Stimulated activated memory B cell treated with anti-CD40 and anti-IgM and Interleukin-4, amounts not matched to agents 10 μg/mL and 1 μg/mL and 100 μg/mL, for 72 hours (primary cell): ENCODE measurements at regions not wholly inside any gene's neighbourhood (a gene's known extent, or its start where the extent isn't known, plus 50 kb on each side); places are given as distances from the start of the nearest gene placed in this dataset.

Experiments used
- ATAC-seq: fragments of 150-1000 bp; cut with Tn5 transposase; 2 replicates; pipeline ENCODE4 v1.10.0; 2021
- H3K27ac Mint-ChIP-seq: one replicate; pipeline ENCODE4 v1.8.0; 2022; ENCODE audit warnings: mild to moderate bottlenecking, mixed read lengths
- H3K27me3 Mint-ChIP-seq: one replicate; pipeline ENCODE4 v1.8.0; 2022; ENCODE audit warnings: mixed read lengths
- H3K36me3 Mint-ChIP-seq: one replicate; pipeline ENCODE4 v1.8.0; 2022; ENCODE audit warnings: mixed read lengths
- H3K4me1 Mint-ChIP-seq: one replicate; pipeline ENCODE4 v1.8.0; 2022; ENCODE audit warnings: mixed read lengths
- H3K4me3 Mint-ChIP-seq: one replicate; pipeline ENCODE4 v1.8.0; 2022; ENCODE audit warnings: mild to moderate bottlenecking, moderate library complexity, mixed read lengths
- H3K9me3 Mint-ChIP-seq: one replicate; pipeline ENCODE4 v1.8.0; 2022; ENCODE audit warnings: mixed read lengths

DNA sequence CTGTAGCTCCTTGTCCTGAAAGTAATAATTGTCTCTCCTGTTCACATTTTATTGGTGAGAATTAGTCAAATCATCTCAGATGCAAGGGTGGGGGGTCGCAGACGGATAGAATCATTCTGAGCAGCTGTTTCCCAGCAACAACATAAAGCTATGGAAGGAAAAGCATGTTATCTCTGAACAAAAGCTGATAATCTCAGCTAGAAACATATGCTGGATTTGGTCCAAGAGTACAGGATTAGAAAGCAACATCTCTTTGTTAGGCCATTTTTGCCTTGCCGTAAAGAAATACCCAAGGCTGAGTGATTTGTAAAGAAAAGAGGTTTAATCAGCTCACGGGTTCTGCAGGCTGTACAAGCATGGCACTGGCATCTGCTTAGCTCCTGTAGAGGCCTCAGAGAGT, 472.8 kb upstream of the BOD1L1 start:
- ATAC-seq = no peak

GRCh38 chr4:14110407-14110806, 482.9 kb upstream of the BOD1L1 start:
- Mint-ChIP-seq H3K9me3 (peaks cover 10% of the 10 kb centered on the region), H3K27ac (no peak overlapping the region), H3K4me1 (peaks cover 8% of the 10 kb centered on the region), H3K36me3 (no peaks in the 10 kb centered on the region), H3K27me3 (no peaks in the 10 kb centered on the region), H3K4me3 (no peak overlapping the region)
- ATAC-seq = no peak

More for the DNA sequence above, 472.8 kb upstream of the BOD1L1 start:
- Mint-ChIP-seq H3K9me3 (peaks cover 3% of the 10 kb centered on the region), H3K27me3 (no peaks in the 10 kb centered on the region), H3K36me3 (no peaks in the 10 kb centered on the region), H3K4me3 (no peak overlapping the region), H3K4me1 (no peaks in the 10 kb centered on the region), H3K27ac (no peak overlapping the region)

- no peak for ATAC-seq
- Mint-ChIP-seq H3K9me3 (peaks cover 6% of the 10 kb centered on the region), H3K27ac (peak overlapping the region; percentile 33), H3K36me3 (no peaks in the 10 kb centered on the region), H3K4me3 (no peak overlapping the region), H3K27me3 (no peaks in the 10 kb centered on the region), H3K4me1 (peaks cover 8% of the 10 kb centered on the region)
These were observed 484.2 kb upstream of the BOD1L1 start for GRCh38 chr4:14111730-14112181.

GRCh38 chr4:14115106-14115505, 487.6 kb upstream of the BOD1L1 start:
- no peaks in the 10 kb centered on the region for H3K27me3 Mint-ChIP-seq
- no peak overlapping the region for H3K27ac Mint-ChIP-seq
- no peak for ATAC-seq
- no peak overlapping the region for H3K4me3 Mint-ChIP-seq
- H3K36me3 Mint-ChIP-seq = no peaks in the 10 kb centered on the region
- H3K4me1 Mint-ChIP-seq = peaks cover 18% of the 10 kb centered on the region
- peaks cover 3% of the 10 kb centered on the region for H3K9me3 Mint-ChIP-seq

GRCh38 chr4:14117575-14118238, 490.2 kb upstream of the BOD1L1 start:
- Mint-ChIP-seq H3K36me3 (no peaks in the 10 kb centered on the region), H3K9me3 (peaks cover 2% of the 10 kb centered on the region), H3K27me3 (no peaks in the 10 kb centered on the region), H3K4me1 (peaks cover 13% of the 10 kb centered on the region), H3K27ac (no peak overlapping the region), H3K4me3 (no peak overlapping the region)
- ATAC-seq = no peak

DNA sequence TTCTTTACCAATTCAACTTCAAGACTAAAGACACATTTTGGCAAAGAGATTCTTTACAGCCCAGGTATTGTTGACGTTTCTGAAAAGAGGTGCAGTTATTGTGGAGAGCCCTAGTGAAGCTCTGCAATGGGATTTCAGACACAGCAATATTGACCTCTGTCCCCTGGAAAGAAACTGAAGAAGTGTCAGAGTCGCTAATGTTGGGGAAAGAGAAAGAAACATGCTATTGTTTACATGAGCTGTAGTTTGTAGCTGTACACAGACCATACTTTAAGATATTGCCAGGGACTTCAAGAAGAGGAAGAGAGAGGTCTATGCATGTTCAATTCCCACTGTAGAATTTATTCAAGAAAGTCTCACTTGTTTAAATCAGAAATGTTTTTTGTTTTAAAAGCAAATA, 497.3 kb upstream of the BOD1L1 start:
- H3K9me3 Mint-ChIP-seq = peaks cover 3% of the 10 kb centered on the region
- no peak for ATAC-seq
- no peaks in the 10 kb centered on the region for H3K27me3 Mint-ChIP-seq
- peak overlapping the region; percentile 53 for H3K27ac Mint-ChIP-seq
- H3K4me3 Mint-ChIP-seq = no peak overlapping the region
- H3K4me1 Mint-ChIP-seq = peaks cover 47% of the 10 kb centered on the region
- no peaks in the 10 kb centered on the region for H3K36me3 Mint-ChIP-seq

DNA sequence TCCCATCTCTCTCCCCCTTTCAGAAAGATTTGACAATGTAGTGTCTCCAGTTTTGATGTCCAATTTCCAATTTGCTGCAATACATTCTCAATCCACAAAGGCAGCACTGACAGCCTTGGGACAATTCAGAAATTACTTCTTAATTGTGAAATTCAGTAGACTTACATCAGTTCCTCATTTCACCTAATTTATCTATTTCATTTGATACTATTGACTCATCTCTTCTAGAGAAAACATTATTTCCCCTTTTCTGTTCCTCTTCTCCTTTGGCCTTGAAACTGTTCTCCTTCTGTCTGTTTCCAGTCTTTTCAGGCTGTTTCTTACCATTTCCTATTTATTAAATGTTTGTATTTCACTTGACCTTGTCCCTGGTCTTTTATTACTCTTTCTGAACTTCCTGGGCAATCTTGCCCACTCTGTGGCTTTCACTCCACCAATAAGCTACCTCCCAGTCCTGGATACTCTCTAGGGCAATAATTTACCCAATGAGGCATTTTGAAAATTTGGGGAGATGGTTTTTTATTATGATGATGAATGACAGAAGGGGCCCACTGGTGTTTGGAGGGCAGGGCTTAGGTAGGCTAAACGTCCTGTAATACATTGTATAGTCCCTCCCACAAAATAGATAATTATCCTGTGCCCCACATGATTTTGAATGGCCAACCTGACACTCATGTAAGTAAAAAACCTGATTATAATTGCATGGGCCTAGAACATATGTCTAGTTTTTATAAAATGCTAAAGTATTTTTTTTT, 498.0 kb upstream of the BOD1L1 start:
- peak; percentile 93 for ATAC-seq
- Mint-ChIP-seq H3K4me1 (peaks cover 47% of the 10 kb centered on the region), H3K9me3 (peaks cover 3% of the 10 kb centered on the region), H3K27ac (peak overlapping the region; percentile 53), H3K4me3 (no peak overlapping the region), H3K27me3 (no peaks in the 10 kb centered on the region), H3K36me3 (no peaks in the 10 kb centered on the region)

GRCh38 chr4:14130551-14130950, 503.0 kb upstream of the BOD1L1 start:
- no peaks in the 10 kb centered on the region for H3K27me3 Mint-ChIP-seq
- H3K4me1 Mint-ChIP-seq = peaks cover 30% of the 10 kb centered on the region
- peaks cover 3% of the 10 kb centered on the region for H3K9me3 Mint-ChIP-seq
- H3K4me3 Mint-ChIP-seq = no peak overlapping the region
- no peak overlapping the region for H3K27ac Mint-ChIP-seq
- no peaks in the 10 kb centered on the region for H3K36me3 Mint-ChIP-seq
- ATAC-seq = no peak

- Mint-ChIP-seq H3K27ac (no peak overlapping the region), H3K27me3 (no peaks in the 10 kb centered on the region), H3K9me3 (peaks cover 3% of the 10 kb centered on the region), H3K36me3 (no peaks in the 10 kb centered on the region), H3K4me3 (no peak overlapping the region), H3K4me1 (peaks cover 22% of the 10 kb centered on the region)
- no peak for ATAC-seq
These were observed 503.8 kb upstream of the BOD1L1 start for GRCh38 chr4:14131335-14131734.

DNA sequence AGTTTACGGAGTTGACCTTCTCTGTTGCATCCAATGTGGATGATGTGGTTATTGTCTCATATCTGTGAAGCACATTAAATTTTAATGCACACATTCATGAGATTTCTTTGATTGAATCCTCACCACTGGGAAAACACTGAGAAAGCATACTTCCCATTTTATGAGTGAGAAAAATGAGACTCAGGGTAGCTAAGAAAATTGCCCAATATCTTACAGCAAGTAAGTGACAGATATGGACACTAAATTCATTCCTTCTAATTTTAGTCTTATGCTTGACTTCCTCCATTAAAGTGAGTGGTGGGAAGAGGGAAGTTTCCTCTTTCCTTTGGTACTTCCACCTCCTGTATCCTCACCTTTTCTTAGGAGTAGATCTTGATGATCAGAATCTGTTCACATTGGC, 504.8 kb upstream of the BOD1L1 start:
- Mint-ChIP-seq H3K4me3 (no peak overlapping the region), H3K27me3 (no peaks in the 10 kb centered on the region)

GRCh38 chr4:14138106-14138505, 510.6 kb upstream of the BOD1L1 start:
- no peaks in the 10 kb centered on the region for H3K27me3 Mint-ChIP-seq
- H3K27ac Mint-ChIP-seq = no peak overlapping the region
- H3K36me3 Mint-ChIP-seq = no peaks in the 10 kb centered on the region
- H3K4me1 Mint-ChIP-seq = no peaks in the 10 kb centered on the region
- H3K9me3 Mint-ChIP-seq = no peaks in the 10 kb centered on the region
- no peak overlapping the region for H3K4me3 Mint-ChIP-seq
- ATAC-seq = no peak

More for the DNA sequence above, 504.8 kb upstream of the BOD1L1 start:
- Mint-ChIP-seq H3K27ac (no peak overlapping the region), H3K9me3 (peaks cover 3% of the 10 kb centered on the region), H3K36me3 (no peaks in the 10 kb centered on the region), H3K4me1 (peaks cover 16% of the 10 kb centered on the region)
- ATAC-seq = no peak

DNA sequence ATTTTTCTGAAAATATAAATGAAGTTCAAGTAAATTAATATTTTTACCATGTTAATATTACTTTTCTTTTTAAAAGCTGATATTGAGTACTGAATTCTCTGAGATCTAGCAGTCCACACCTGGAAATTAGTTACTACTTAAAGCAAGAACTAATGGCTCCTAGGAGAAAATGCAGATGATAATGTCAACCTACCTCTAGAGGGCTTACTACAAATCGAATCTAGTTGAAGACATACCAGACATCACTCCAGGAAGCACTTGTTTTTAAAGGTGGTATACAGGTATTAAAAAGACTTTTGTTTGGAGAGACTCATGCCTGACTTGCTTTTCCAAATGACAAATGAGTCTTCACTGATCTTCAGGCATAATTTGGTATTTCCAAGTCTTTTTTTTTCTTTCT, 516.4 kb upstream of the BOD1L1 start:
- no peaks in the 10 kb centered on the region for H3K36me3 Mint-ChIP-seq
- no peak overlapping the region for H3K27ac Mint-ChIP-seq
- peaks cover 3% of the 10 kb centered on the region for H3K4me1 Mint-ChIP-seq
- no peak for ATAC-seq
- H3K27me3 Mint-ChIP-seq = no peaks in the 10 kb centered on the region
- H3K9me3 Mint-ChIP-seq = no peaks in the 10 kb centered on the region
- H3K4me3 Mint-ChIP-seq = no peak overlapping the region

- no peaks in the 10 kb centered on the region for H3K27me3 Mint-ChIP-seq
- peak overlapping the region; percentile 10 for H3K4me3 Mint-ChIP-seq
- no peaks in the 10 kb centered on the region for H3K9me3 Mint-ChIP-seq
- H3K4me1 Mint-ChIP-seq = peaks cover 46% of the 10 kb centered on the region
- H3K36me3 Mint-ChIP-seq = no peaks in the 10 kb centered on the region
- ATAC-seq = peak; percentile 59
- peak overlapping the region; percentile 46 for H3K27ac Mint-ChIP-seq
These were observed 521.9 kb upstream of the BOD1L1 start for GRCh38 chr4:14149176-14150053.

DNA sequence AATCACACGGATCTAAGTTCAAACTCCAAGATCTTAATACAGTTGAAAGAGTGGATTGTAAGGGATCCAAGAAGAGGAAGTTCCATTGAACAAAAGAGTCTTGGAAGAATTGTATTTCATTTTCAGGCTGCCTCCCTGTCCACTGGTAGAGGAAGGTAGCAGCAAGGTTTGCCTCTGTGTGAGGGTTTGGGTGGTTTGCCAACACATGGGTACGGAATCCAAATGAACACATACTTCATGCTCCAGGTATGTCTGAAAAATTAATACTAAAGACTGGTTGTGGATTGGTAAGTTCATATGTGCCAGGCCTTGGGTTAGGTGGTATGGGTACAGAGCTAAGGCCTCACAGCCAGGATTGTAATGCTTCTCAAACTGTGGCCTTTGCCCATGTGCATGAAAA, 523.6 kb upstream of the BOD1L1 start:
- Mint-ChIP-seq H3K4me3 (no peak overlapping the region), H3K36me3 (no peaks in the 10 kb centered on the region), H3K27me3 (no peaks in the 10 kb centered on the region), H3K27ac (peak overlapping the region; percentile 46), H3K9me3 (no peaks in the 10 kb centered on the region), H3K4me1 (peaks cover 53% of the 10 kb centered on the region)
- no peak for ATAC-seq

GRCh38 chr4:14152834-14153519, 525.5 kb upstream of the BOD1L1 start:
- Mint-ChIP-seq H3K4me3 (no peak overlapping the region), H3K27ac (peak overlapping the region; percentile 32), H3K9me3 (no peaks in the 10 kb centered on the region), H3K4me1 (peaks cover 59% of the 10 kb centered on the region), H3K36me3 (no peaks in the 10 kb centered on the region), H3K27me3 (no peaks in the 10 kb centered on the region)
- peak; percentile 59 for ATAC-seq
